NOMO-1 treated with DMSO at 0.1 percent for 48 hours (cell line): ENCODE measurements at regions not wholly inside any gene's neighbourhood (a gene's known extent, or its start where the extent isn't known, plus 50 kb on each side); places are given as distances from the start of the nearest gene placed in this dataset.
"Not testable (repeated sequence)": the region's sequence is repeated elsewhere in the genome, so short reads cannot be mapped to it uniquely, and the experiment has no call there.

ENCODE experiments used
- DNase-seq: peaks from one replicate; lab custom pipeline; 2025; ENCODE audit not compliant: unreplicated experiment; lab: John Stamatoyannopoulos, UW

DNA sequence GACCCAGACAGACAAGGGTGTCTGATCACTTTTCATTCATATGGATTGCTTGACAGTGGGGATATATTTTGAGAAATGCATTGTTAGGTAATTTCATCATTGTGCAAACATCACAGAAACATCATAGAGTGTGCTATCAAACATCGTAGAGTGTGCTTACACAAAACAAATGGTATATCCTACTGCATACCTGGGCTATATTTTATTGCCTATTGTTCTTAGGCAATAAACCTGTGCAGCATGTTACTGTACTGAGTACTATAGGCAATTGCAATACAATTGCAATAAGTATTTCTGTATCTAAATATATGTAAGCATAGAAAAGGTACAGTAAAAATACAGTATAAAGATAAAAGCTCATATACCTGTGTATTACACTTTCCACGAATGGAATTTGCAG, 319.1 kb downstream of the KIF20B start:
- no peak for DNase-seq

DNA sequence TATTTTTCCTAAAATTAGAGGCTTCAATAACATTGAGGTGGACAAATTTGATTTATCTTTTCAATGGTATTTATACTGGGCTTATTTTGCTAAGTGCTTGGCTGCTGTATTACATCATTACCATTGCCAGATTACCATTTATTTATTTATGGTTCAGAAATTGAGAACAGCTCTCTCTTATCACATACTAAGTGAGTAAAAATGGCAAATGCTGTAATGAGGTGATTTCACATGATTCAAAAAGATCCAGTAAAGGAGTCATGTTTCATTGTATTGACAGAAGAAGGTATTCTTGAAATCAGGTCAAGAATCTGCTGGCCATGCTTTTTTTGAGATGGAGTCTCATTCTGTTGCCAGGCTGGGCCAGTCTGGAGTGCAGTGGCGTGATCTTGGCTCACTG, 322.6 kb downstream of the KIF20B start:
- no peak for DNase-seq

DNA sequence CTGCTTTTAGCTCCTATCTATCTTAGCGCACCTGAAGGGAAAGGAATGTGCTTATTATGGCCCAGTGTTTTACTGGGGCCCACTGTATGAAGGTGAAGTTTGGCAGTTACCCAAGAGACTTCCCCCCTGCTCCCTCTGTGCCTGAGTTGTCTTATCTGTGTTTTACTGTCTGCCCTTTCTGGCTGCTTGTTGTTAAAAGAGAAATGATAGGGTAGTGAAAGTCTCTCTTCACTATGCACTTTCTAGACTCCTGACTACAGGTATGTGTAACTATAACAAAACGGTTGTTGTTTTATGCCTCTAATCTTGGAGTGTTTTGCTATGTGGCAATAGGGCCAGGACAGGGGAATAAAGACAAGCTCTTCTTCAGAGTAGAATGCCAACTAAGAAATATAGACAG, 326.9 kb downstream of the KIF20B start:
- no peak for DNase-seq

DNA sequence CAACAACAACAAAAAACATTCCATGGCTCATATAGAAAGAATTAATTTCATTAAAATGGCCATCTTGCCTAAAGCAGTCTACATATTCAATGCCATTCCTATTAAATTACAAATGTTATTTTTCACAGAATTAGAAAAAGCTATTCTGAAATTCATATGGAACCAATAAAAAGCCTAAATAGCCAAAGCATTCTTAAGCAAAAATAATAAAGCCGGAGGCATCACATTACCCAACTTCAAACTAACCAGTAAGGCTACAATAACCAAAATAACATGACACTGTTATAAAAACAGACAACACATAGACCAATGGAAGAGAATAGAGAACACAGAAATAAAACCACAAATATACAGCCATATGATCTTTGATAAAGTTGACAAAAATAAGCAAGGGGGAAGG, 330.4 kb downstream of the KIF20B start:
- DNase-seq: no peak

DNA sequence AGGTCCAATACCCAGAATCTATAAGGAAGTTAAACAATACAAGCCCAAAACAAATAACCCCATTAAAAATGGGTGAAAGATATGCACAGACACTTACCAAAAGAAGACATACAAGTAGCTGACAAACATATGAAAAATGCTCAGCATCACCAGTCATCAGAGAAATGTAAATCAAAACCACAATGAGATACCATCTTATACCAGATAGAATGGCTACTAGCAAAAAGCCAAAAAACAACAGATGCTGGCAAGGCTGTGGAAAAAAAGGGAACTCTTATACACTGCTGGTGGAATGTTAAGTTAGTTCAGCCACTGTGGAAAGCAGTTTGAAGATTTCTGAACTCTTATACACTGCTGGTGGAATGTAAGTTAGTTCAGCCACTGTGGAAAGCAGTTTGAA, 331.1 kb downstream of the KIF20B start:
- no peak for DNase-seq

DNA sequence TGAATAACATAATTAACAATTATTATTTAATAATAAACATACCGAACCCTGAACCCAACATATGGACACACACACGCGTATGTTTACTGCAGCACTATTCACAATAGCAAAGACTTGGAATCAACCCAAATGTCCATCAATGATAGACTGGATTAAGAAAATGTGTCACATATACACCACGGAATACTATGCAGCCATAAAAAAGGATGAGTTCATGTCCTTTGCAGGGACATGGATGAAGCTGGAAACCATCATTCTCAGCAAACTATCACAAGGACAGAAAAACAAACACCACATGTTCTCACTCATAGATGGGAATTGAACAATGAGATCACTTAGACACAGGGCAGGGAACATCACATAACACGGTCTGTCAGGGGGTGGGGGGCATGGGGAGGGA, 333.5 kb downstream of the KIF20B start:
- not testable (repeated sequence) for DNase-seq

DNA sequence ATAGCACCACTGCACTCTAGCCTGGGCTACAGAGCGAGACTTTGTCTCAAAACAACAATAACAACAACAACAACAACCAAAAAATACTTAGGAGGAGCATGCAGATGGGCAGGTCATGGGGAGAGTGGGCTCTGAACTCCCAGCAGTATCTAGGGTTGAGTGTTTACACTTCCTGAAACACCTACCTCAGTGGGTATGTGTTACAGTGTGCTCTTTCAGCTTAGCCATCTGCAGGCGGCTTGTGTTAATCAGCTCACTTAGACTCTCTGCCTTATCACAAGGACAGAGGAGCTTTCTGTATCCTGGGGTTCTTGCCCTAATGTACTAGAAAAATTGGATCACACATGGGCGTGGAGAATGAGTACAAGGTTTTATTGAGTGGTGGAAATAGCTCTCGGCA, 340.2 kb downstream of the KIF20B start:
- no peak for DNase-seq

DNA sequence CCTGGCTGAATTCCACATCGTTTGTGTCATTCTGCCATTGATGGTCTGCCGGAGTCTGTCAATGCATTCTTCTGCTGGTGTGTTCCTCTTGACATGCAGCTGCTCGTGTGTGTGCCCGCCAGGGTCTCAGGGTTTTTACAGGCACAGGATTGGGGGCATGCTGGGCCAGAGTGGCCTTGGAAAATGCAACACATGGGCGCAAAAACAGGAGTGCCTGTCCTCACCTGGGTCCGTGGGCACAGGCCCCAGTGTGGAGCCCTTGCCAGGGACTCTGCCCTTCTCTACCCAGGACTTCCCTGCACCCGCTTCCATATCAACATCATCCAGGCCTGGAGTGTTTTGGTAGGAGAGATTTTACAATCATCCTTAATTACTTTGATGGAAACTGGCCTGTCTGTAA, 340.7 kb downstream of the KIF20B start:
- no peak for DNase-seq

DNA sequence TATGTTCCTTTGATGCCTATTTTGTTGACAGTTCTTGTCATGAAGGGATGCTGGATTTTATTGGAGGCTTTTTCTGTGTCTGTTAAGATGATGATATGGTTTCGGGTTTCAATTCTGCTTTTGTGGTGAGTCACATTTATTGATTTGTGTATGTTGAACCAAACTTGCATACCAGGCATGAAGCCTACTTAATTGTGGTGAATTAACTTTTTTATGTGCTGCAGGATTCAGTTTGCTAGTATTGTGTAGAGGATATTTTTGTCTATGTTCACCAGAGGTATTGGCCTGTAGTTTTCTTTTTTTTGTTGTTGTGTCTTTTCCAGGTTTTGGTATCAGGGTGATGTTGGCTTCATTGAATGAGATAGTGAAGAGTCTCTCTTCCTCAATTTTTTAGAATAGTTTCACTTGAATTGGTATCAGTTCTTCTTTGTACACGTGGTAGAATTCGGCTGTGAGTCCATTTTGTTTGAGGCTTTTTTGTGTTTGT, 345.9 kb downstream of the KIF20B start:
- DNase-seq: peak; percentile 85

DNA sequence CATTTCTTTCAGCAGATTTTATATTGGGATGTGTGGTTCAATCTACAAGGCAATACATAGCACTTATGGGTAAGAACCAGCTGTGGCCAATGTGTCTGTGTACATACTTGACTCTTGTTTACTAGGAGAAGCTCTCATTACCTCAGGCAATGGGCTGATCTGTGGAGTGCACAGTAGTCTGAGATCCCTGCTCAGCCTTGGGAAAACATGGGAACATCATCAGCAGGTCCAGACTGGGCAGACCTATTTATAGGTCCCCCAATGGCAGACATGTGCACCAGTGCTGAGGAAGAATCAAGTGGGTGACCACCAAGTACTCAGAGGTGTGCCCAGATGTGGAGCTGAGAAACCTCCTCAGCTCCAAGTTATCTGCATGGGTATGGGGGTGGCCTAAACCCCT, 349.7 kb downstream of the KIF20B start:
- DNase-seq: no peak

DNA sequence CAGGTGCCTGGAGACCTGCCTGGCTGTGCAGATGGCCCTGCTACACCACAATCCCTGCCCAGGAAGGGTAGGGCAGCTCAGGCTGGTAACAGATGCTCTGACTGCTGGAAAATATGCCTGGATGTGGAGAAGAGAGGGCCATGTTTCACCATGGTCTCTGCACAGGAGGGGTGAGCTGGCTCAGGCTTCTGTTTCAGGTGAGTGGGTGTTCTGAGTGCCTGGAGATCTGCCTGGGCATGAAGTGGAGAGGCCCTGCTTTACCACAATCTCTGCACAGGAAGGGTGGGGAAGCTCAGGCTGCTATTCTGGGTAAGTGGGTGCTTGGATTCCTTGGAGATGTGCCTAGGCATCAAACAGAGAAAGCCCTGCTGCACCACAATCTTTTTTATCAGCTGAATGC, 350.1 kb downstream of the KIF20B start:
- no peak for DNase-seq

DNA sequence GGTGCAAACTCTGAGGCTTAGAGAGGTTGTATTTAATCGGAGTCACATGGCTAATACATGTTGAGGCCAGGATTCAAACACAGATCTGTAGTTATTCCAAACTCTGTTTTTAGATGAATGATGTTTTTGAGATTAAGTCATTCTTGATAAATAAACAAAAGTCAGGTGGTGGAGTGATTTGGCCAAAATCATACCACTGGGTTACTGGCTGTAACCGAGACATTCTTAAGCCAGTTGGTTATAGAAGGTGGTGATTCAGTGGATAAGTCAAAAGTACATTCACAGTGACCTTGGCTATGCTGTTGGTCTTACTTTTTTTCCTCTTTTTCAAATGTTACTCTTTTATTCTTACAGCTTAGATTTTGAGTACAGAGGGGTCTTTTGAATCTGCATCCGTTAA, 361.4 kb downstream of the KIF20B start:
- DNase-seq: no peak

DNA sequence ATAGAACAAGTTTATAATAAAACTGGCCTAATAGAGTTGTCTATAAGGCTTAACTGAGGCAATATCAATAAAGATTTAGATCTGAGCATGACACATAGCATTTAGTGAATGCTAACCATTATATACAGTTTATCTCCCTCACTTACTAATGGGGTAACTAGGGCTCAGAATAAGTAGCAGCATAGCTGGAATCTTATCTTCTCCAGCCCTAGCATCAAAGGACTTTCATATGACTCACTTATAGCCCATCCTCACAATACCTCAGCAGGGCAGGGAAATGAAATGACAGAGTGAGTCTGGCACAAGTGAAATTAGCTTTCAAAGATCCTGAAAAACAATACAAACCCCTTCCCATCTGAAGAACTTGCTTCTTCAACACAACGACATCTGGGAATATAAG, 362.9 kb downstream of the KIF20B start:
- DNase-seq: no peak

DNA sequence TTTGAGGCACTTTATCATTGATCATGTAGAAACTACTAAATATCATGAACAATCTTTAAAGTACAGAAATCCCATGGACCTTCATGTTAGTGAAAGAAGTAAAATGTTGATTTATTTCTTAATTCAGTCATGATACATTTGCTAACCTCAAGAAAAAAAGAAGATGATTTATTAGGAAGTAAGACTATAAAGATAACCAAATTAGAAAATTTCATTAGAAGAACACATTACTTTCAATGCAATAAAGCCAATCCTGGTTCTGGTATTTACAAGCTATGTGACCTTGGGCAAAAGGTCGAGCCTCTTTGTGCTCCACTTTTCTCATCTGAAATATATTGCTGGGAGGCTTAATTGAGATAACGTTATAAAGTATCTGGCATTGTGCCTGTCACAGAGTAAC, 365.0 kb downstream of the KIF20B start:
- DNase-seq: no peak

DNA sequence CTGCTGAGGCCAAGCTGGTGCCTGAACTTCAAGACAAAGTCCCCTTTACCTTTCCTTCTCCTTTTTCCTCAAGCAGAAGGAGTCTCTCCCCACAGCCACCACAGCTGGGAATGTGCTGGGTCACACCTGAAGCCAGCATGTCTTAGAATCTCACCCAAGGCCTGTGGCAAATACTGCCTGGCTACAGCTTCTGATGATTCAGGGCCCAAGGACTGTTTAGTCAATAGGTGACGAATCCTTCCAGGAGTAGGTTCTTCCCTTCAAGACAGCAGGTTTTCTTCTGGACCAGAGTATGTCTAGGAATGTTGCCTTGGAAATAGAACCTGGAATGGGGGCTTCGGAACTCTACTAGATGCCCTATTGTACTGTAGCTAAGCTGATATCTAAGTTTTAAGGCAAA, 374.6 kb downstream of the KIF20B start:
- no peak for DNase-seq

DNA sequence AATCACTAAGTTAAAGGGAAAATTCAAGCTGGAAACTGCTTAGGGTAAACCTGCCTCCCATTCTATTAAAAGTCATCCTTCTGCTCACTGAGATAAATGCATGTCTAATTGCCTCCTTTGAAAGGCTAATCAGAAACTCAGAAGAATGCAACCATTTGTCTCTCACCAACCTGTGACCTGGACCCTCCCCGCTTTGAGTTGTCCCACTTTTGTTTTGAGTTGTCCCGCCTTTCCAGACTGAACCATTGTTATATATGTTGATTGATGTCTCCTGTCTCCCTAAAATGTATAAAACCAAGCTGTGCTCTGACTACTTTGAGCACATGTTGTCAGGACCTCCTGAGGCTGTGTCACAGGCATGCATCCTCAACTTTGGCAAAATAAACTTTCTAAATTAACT, 378.4 kb downstream of the KIF20B start:
- DNase-seq: no peak

DNA sequence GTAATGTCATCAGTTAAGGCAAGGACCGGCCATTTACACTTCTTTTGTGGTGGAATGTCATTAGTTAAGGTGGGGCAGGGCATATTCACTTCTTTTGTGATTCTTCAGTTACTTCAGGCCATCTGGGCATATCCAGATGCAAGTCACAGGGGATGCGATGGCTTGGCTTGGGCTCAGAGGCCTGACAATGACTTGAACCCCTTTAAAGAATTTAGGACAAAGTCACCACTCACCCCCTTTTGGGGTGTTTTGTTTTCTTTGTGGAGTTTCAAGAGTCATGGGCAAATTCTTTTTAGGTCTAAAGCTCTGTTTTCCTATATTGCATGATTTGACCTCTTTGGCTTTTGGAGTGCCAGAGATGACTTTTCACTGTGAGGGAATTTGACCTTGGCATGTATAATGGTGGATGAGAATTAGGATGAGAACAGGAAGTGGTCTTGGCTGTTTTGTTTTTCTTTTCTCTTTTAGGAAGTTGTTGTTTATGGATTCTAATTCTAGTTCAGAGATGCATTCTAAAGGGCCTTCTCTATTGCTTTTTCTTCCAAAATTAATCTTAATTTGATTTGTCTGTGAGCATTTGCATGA, 385.3 kb downstream of the KIF20B start:
- not testable (repeated sequence) for DNase-seq

DNA sequence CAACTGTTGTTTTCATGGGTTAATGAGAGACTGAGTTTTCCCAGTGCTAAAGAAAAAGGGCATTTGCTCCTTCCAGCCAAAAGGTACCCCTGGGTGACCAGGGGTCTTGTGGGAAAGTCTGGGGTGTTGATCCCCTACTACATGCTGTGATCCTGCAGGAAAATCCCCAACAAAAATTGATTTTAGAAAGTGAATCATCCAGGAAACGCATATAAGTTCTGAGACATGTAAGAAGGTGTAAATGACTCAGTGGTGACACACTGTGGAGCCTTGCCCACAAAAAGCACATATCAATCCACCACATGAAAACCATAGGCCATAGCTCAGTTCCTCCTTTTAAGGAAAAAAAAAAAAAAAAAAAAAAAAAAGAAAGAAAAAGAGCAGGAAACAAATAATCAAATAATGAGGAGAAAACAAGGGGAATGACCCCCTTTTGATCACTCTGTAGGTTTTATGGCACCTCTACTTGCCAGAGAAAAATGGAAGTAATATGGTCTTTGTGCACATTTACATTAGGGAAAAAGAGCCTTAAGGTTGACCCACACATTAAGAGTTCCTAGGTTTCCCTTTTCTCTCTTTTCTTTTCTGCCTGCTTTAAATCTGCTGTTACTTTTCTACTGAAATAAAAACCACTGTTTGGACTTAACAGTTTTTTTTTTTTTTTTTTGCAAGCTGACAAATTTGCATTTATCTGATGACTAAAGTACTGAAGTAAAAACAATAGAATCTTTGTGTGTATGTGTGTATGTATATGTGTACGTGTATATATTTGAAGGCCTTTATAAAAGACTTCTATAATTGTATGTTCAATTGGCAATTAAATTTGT, 386.0 kb downstream of the KIF20B start:
- DNase-seq: peak; percentile 39

DNA sequence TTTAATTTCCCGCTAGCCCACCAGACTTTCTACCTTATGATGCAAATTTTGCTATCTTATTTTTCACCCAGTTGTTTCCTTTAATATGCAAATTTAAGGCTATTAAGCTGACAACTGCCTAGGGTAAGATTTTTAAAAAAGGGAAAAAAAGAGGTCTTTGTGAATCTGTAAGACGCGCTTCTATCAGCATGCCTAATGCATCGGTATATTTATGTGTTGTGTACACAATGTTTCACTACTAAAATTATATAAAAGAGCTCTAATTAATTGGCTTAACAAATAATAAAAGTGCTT, 386.6 kb downstream of the KIF20B start:
- DNase-seq: no peak

DNA sequence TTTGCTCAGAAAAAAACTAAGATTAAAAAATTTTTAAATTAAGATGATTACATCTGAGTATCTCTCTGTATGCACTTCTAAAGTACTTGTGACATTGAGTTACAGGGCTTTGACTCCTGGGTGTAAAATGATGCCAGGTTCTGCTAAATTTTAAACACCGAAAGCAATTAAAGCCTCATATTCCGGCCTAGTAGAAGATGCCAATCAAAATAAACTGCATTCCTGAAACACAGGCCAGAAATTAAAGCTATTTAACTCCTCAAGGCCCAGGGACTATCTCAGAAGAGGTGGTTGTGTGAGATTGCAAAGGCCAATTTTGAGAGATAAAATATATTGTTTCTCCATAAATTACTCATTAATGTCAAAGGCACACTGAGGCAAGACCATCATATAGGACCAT, 388.3 kb downstream of the KIF20B start:
- no peak for DNase-seq

DNA sequence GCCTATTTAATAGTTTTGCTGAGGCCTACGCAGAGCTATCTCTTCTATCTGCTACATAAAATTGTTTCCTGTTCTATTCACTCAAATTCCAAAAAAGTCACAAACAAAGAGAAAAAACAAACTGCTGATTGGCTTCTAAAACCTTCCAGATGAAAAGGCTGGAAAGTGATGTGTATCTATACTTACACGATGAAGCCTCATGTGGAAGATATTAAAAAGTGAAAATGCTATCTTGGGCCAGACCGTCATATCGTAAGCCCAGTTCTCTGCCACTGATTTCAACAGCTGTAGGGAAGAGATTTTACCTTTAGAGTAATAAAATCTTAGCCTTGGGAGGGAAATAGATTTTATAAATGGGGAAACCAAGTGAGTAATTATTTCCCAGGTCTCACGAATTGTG, 394.8 kb downstream of the KIF20B start:
- DNase-seq: no peak

DNA sequence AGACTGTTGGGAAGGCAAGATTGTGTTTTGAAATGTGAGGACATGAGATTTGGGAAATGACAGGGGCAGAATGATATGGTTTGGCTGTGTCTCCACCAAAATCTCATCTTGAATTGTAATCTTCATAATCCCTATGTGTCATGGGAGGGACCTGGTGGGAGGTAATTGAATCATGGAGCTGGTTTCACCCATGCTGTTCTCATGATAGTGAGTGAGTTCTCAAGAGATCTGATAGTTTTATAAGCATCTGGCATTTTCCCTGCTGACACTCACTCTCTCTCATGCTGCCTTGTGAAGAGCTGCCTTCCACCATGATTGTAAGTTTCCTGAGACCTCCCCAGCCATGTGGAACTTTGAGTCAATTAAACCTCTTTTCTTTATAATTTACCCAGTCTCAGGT, 406.2 kb downstream of the KIF20B start:
- DNase-seq: not testable (repeated sequence)

DNA sequence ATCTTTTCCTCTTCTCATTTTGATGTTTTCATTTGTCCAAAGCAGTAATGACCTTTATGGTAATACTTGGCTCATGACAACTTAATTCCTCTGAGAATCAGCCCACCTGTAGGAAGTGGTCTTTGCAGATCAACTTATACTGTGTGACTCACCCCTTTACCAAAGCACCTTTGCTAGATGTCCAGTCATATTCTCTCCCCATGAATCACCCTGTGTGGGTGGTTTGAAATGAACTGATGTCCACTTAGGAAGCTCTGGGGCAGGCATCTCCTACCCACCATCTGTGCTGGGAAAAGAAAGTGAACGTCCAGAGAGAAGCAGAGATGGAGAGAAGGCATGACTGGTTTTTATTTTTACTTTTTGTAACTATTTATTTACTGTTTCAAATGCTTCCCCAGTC, 410.3 kb downstream of the KIF20B start:
- DNase-seq: no peak
